LoVo (cell line): ENCODE measurements at regions not wholly inside any gene's neighbourhood (a gene's known extent, or its start where the extent isn't known, plus 50 kb on each side); places are given as distances from the start of the nearest gene placed in this dataset.
"Not testable (repeated sequence)": the region's sequence is repeated elsewhere in the genome, so short reads cannot be mapped to it uniquely, and the experiment has no call there.

Experiments used
- DNase-seq: peaks from one replicate; pipeline ENCODE4 v3.0.0-alpha.2; 2016; ENCODE audit warnings: low spot score

DNA sequence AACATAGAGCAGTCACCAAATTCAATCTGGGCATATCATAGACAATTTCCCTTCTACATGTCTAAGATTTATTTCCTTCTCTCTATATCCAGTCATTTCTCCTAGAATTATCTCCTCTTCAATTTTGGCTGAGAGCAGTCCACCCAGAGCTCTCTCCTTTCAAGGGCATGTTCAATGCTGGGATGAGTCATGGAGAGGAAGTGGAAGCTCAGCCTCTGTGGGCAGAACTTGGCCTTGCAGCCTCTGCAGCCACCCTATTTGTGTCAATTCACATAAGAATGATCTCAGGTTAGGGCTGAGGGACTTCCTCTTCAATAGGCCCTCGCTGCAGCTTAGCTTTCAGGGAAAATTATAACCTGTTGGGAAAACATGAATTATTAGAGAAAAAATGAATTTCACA lies 560.8 kb downstream of the POM121L12 start:
- no peak for DNase-seq

DNA sequence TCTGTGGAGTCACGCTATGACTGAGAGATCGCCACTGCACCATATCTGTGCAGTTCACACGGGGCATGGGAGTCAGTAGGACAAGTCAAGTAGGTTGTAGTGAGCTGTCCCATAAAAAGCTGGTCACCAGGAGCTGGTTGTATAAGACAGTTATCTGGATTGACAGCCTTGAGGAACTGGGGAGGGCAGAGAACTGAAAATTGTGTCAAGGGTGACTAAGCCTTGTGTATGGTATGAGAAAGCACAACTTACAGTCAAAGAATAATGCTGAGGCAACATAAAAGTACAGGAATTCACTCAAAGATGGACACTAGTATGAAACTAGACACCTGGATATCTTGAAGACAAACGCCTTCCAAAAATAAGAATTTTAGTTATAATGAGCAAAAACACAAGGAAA lies 564.9 kb downstream of the POM121L12 start:
- DNase-seq: no peak

DNA sequence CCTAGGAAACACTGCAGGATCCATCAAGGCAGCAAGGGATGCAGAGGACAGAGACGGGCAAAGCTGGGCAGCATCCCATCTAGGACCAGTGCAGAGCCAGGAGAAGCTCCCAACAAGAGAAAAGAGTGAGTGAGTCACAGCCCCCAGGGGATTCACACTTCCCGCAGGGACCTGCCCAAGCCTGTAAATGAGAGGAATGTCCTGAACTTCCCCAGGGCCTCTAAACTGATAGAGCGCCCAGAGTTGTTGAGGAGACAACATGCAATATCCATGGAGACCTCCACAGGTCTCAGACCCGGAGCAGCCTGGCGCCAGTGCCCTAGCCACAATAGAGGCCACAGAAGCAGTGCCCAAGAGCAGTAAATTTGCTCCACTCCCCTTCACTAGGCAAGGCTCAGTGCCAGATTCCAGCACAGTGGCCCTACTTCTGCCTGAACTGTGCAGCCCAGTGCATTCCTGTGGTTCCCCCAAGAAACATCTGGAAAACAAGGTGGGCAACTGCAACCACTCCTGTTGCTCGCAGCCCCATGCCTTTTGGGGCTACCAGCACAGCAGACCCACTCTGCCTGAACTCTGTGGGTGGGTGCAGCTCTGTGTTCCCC lies 567.5 kb downstream of the POM121L12 start:
- DNase-seq: no peak

DNA sequence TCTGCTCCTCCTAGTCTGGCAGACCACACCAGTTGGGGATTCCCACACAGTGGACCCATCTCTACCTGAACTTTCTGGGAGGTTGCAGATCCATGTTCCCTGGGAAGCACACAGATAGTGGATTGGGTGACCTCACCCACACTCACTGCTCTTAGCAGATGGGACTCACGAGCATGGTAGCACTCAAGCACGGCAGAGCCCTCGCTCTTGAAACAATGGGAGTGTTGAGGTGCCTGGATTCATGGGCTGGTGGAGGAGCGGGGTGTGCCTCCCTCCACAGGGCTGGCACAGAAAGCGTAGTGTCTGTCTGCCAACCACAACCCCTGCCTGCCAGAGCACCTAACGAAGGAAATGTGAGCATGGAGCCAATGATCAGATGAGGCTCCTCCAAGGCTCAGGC lies 568.0 kb downstream of the POM121L12 start:
- DNase-seq: no peak

DNA sequence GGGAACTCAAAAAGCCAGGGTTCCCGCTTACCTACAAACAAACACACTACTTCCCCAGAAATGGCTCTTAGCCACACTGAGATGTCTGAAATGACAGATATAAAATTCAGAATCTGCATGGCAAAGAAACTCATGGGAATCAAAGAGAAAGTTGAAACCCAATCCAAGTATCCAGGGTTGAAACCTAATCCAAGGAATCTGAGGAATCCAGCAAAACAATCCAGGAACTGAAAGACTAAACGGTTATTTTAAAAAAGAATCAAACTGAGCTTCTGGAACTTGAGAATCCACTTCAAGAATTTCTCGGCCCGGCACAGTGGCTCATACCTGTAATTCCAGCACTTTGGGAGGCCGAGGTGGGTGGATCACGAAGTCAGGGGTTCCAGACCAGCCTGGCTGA lies 568.8 kb downstream of the POM121L12 start:
- DNase-seq: no peak

DNA sequence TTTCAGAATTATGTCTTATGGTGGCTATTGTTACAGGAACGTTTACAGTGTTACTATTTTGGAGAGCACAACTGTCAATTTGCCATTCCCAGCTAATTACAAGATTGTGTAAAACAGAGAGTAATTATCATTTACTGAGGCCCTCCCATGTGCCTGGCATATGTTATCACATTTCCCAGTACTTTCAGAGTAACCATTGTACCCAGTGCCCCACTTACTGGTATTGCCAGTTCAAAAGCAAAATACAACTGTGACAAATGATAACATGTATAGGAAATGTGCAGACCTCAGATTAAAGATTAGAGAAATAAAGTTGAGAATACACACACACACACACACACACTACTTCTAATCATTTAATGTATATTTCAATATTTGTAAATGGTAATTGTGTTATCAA lies 572.5 kb downstream of the POM121L12 start:
- no peak for DNase-seq

DNA sequence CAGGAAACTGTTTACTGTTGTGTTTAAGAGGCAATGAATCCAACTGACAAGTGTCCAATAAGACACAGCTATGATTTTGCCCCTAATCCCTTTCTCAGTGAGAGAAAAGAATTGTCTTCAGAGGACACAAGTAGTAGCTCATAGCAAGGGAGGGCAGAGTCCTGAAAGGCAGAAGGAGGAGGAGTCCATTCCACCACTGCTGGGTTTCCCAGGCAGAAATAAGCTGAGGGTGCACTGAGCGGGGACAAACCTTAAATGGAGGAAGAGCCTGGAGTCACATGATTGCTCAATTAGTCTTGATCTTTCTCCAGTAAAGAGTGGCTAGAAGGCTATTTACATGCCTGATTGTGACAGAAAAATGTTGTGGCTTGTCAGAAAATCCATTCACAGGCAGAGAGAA lies 573.8 kb downstream of the POM121L12 start:
- no peak for DNase-seq

DNA sequence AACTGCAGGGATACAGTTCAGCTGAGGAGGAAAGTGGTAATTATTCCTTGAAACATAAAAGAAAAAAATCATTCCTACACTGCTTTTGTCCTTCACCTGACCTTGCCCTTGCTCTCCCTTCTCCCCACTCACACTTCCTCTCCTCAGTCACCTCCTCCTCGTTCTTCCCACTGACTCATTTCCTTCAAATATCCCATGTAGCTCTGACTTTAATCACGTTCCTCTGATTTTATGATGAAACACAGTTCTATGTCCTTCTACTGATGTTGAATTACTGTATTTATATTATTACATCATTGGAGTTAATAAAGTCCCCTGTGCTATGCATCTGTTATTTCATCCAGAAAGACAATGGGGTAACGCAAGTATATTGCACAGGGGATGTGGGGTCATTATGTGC lies 575.6 kb downstream of the POM121L12 start:
- no peak for DNase-seq

DNA sequence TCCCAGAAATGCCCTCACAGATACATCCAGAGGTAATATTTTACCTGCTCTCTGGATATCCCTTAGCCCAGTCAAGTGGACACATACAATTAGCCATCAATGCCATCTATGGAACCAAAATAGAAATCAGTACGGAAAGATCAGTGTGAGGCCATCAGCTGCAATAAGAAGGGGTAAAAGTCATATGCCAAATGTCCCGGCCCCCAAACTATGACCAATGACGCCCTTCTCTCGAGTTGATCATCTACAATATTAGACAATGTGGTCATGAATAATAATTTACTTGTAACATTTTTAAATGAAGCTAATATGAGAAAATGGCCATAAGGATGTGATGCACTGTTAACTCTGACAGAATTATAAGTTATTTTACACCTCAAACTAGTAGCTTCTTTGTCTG lies 588.9 kb downstream of the POM121L12 start:
- no peak for DNase-seq

DNA sequence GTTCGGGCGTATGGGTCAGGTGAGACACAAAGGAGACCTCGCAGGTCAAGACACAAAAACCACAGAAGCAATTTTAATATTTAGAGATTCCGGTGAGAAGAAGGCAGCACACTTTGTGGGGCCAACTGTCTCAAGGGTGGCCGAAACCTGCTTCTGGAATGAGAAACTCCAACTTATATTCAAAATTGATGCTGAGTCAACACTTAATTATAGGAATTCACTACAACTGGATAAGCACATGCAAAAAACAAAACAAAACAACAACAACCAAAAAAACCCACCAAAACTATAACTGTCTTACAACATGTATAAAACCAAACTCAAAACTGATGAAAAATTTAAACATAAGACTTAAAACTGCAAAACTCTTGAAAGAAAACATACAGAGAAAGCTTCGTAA lies 593.3 kb downstream of the POM121L12 start:
- DNase-seq: no peak

DNA sequence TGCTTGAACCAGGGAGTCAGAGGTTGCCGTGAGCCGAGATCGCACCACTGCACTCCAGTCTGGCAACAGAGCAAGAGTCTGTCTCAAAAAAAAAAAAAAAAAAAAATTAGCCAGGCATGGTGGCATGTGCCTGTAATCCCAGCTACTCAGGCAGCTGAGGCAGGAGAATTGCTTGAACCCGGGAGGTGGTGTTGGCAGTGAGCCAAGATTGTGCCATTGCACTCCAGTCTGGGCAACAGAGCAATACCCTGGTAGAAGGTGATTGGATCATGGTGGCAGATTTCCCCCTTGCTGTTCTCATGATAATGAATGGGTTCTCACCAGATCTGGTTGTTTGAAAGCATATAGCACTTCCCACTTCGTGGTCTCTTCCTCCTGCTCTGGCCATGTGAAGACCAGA lies 599.8 kb downstream of the POM121L12 start:
- not testable (repeated sequence) for DNase-seq

DNA sequence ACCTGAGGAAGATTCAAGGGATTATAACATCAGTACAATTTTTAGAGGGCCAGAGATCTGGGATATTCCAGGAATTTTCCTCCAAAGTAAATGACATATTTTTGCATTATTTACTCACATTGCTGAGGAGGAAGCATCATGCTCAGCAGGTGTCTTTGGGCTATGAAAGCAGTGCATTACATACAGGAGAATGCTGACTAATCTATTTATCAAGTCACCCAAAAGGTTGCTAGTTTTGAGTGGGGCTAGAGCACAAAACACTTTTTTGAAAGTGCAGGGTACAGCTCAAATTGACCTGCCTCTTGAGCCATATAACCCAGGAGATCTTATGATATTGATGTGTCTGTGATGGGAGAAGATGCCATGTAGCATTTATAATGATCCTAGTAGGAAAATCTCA lies 603.1 kb downstream of the POM121L12 start:
- DNase-seq: no peak

DNA sequence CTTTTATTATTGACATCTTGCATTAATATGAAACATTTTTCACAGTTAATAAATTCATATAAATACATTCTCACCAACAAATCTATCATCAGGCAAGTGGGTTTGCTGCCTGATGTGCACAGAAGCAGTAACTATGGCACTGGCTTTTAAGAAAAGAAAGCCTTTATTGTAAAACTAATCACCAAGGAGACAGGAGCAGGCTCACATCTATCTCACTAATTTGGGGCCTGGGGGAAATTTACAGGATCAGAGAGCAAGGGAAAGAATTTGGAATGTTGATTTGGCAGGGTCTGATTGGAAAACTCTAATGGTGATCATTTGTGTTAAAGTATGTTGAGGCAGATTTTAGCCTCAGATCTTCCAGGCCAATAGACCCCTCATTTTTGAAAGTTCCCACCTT lies 605.7 kb downstream of the POM121L12 start:
- DNase-seq: no peak

DNA sequence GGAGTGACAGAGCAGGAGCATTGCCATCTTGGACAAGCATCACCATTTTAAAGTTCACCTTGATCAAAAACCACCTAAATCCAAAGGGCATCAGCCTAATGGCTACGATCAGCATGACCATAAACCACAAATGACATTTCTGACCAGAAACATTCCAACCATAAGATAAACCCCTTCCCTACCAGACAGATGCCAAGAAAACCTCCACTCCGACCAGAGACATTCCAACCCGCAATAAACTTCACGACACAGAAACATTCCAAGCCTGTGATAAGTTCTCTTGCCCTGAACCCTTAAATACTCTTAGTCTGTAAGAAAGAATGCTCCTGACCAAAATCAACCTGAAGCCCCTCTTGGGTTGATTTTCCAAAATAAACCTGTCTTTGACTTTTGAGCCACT lies 606.9 kb downstream of the POM121L12 start:
- DNase-seq: no peak

DNA sequence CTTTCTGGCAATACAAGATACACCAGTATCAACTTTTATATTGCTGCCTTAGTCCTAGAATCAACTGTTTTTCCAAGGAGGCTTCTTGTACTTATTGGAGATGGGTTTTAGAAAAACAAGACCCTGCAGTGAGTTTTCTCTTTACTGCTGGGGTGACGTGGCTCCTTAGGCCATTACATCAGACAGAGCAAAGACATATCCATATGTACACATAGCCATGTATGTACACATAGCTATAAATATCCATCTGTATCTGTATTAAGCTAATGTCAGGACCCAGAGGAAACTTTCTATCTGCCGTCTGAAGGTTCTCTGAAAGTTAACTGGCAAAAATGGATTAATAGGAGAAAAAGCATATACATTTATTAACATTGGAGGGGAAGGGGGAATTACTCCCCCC lies 607.4 kb downstream of the POM121L12 start:
- no peak for DNase-seq

DNA sequence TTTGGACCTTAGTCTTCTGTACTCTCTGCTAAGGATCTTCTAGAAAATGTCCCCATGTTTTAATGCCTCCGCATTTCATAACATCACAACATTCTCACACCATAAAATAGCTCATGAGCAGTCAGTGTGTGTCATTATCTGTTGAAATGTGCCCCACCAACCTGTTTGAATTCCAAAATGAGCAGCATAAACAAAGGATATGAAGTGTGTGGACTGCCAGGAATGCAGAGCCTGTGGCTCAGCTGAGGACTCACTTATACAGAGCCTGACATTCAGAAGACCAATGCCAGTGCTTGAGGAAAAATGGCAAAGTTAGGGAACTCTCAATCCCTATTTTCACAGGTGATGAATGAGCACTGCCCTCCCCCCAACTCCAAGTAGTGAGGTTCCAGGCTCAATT lies 621.4 kb downstream of the POM121L12 start:
- no peak for DNase-seq

DNA sequence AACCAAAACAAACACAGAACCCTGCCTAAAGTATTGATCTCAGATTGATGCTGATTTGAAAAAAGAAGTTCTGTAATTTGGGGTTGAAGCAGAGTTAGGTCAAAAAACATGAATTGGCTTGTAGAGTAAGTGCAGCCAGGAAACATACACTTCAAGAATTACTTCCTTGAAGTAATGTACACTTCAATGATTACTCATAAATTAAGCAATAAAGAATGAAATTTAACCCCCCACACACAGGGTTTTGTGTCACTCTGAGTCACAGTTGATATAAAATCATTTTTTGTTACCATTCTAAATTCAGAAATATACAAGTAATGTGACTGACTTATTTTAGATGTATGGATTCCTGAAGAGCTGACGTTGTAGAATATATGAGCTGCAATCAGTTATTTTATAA lies 622.2 kb downstream of the POM121L12 start:
- DNase-seq: no peak

DNA sequence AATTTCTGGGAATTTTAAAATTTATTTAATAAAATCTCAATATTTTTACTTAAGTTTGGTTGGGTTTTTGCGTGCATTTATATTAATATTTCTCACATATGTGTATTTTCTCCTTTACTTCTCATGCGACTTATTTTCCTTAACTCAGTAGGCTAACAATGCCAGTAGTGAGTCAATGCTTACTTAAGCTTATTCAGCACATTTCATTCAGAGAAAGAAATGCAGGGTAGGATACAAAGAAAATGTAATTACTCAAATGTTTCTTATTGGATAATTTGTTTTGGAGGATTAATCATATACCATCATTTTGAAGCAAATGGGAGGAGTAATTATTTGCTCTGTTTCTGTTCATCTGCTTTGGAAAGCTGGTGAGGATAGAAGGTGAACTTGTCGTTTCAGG lies 623.5 kb downstream of the POM121L12 start:
- no peak for DNase-seq

DNA sequence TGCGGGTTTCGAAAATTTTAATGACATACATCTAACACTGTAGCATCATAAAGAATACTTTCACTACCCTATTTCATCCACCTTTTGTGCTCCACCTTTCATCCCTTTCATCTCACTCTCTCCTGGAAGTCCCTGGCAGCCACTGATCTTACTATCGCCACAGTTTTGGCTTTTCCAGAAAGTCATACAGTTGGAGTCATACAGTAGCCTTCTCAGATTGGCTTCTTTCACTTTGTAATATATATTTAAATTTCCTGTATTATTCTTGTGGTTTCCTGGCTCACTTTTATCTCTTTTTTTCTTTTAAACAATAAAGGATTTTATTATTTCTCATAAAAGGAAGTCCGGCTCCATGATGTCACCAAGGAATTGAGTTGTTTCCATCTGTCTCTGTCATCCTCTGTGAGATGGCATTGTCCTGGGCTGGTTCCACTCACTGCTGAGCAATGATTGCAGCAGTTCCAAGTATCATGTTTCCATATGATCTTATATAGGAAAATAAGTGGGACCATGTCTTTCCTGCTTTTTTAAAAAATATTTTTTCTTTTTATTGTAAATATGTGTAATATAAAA lies 626.3 kb downstream of the POM121L12 start:
- DNase-seq: no peak

DNA sequence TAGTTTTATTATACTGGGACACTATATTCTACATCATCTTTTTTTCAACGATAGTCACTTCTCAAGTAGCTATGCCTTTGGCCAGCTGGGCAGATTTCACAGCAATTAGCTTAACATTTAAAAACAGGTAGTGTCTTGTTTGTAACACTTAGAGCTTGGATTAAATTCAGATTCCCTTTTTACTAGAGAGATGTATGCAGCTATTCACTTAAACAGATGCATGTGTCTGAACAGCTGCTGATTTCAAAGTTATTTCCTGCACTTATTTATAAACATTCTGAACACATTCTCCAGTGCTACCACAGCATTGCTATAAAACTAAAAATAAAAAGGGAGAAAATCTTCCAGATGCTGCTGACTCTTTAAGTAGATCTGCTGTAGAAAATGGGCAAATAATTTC lies 637.2 kb downstream of the POM121L12 start:
- DNase-seq: no peak

DNA sequence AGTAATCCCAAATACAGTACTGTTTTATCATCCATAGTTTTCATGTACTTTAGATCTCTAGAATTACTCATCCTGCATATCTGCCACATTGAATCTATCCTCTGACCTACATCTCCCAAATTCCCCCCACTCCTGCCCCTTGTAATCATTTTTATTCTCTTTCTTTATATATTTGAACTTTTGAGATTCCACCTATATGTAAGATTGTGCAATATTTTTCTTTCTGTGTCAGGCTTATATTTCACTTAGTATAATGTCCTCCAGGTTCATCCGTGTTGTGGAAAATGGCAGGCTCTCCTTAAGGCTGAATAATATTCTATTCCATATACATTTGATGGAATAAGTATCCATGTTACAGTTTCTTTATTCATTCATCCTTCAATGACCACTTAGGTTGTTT lies 640.4 kb downstream of the POM121L12 start:
- no peak for DNase-seq

DNA sequence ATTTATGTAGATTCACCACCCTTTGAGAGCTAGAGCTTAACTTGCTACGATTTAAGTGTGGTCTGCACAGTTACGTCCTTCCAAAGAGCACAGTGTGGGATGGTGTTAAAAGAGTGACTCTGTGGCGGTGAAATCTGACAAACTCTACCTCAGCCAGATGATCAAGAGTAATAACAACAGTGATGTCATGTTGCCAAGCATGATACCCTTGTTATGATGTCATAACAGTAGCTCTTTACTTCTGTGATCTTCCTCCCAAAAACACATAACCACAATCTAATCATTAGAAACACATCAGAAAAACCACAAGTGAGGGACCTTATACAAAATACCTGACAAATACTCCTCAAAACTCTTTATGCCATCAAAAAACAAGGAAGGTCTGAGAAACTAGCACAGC lies 649.3 kb downstream of the POM121L12 start:
- no peak for DNase-seq

DNA sequence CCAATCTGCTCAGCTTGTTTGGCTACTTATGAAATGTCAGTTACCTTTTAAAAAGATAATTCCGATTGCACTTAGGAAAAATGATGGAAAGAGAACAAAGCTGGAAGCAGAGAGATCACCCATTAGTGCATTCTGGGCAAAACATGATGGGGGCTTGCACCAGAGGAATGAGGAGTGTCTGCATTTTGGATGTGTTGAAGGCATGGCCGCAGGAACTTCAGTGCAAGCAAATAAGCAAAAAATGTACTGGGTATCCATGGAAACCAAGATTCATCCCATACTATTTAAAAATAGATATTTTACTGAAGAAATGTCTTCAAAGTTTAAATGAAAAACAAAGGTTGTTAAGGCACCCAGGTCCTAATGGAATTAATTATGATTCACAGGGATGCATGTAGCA lies 655.0 kb downstream of the POM121L12 start:
- DNase-seq: no peak

DNA sequence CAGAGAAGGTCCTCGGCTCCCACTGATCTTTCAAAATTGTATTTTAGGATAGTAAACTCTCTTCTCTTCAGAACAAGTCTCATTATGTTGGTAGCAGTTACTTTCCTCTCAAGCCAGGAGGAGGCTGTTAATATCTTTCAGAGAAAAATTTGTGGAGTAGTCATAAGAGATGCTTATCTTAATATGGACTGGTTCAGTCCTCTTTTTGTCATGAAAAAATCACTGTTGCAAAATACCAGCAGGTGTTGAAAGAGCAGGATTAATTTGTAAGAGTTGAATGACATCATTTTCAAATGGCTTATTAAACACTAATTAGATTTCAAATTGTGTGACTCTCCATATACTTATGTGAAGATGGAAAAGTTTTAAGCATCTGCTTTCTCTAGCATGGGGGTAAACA lies 662.5 kb downstream of the POM121L12 start:
- no peak for DNase-seq
